Bone marrow (tissue), 2 donors: ENCODE measurements at regions not wholly inside any gene's neighbourhood (a gene's known extent, or its start where the extent isn't known, plus 50 kb on each side); places are given as distances from the start of the nearest gene placed in this dataset.
"Not testable (repeated sequence)": the region's sequence is repeated elsewhere in the genome, so short reads cannot be mapped to it uniquely, and the experiment has no call there.

ENCODE experiments used
- DNase-seq, 2 donors: peaks; one replicate each; lab custom pipeline; 2025; lab: John Stamatoyannopoulos, UW

DNA sequence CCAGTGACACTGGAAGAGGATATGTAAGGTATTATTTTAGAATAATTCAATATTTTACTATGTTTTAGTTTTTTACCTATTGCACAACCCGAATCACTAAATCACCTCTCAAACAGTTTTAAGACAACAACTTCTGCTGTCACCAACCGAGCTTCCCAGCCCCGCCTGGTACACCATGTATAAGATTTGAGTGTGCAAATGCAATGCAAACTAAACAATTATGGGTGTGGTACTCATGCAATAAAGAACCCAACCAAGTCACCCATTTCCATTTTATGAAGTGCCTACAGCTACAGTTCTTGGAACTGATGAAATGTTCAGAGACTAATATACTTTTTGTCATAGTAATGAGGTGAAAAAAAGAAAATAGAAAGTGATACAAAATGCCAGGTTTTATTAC lies 256.2 kb downstream of the TAFA4 start:
- no peak for DNase-seq

DNA sequence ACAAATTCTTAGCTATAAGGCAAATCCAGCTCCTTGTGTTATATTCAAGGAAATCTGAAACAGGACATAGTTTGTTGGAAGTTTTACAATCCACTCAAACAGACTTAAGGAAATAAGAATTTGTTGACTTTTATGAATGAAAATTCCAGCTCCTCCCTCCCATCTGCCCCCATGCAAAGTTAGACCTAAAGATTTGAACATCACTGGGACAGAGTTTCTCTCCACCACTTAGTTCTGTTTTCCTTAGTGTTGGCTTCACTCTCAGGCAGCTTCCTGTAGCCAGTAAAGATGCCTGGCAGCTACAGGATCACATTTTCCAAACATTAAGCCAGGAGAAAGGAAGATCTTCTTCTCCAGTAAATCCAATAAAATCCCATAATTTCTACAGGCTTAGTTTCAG lies 265.0 kb downstream of the TAFA4 start:
- no peak for DNase-seq

GRCh38 chr3:68666429-68667136 lies 265.8 kb downstream of the TAFA4 start:
- no peak for DNase-seq

DNA sequence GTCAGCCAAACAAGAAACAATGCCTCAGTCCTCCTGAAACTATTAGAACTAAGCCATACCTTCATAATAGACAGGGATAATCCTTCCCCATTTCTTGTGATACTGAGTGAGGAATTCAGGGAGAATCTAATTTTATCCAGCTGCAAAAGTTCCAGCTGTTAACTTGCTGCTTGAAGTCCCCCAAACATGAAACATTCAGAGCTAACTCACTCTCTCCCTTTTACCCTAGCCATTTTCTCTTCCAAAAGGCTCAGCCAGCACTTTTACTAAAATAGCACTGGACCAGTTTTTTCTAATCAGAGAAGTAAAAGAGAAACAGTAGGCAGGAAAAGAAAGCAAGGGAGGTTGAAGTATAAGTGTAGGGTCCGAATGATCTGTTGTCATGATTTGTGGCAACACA lies 268.1 kb downstream of the TAFA4 start:
- no peak for DNase-seq

DNA sequence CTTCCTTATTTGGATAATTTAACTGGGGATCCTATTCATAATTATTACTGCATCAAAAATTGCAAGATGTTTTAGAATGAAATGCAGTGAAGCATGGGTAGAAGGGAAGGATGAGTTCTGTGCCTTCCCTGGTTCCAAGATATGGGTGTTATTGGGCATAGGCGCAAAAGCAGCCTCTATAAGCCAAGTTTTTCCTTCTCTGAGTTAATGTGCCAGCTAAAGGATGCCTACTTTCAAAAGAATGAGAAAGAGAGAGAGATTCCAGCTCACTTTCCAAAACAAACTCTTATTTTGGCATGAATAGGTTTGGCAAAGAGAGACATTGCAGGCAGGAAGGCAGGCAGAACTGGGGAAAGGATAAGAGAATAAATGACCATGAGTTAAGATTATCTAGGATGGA lies 270.2 kb downstream of the TAFA4 start:
- no peak for DNase-seq

DNA sequence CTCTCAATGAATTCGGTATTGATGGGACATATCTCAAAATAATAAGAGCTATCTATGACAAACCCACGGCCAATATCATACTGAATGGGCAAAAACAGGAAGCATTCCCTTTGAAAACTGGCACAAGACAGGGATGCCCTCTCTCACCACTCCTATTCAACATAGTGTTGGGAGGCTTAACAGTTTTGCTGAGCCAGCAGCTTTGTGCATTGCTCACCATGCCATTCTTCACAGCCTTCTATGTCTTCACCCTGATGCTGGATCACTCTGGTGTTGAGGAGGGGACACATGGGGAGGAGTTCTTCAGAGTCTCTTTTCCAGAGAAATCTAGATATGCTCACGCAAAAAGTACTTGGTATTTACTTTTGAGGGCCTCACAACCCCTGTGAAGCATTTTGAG lies 281.7 kb downstream of the TAFA4 start:
- DNase-seq, result not testable (repeated sequence)

- DNase-seq, result no peak
These were observed 283.9 kb downstream of the TAFA4 start for GRCh38 chr3:68648494-68648893.

GRCh38 chr3:68631850-68632545 lies 300.3 kb downstream of the TAFA4 start:
- no peak for DNase-seq

DNA sequence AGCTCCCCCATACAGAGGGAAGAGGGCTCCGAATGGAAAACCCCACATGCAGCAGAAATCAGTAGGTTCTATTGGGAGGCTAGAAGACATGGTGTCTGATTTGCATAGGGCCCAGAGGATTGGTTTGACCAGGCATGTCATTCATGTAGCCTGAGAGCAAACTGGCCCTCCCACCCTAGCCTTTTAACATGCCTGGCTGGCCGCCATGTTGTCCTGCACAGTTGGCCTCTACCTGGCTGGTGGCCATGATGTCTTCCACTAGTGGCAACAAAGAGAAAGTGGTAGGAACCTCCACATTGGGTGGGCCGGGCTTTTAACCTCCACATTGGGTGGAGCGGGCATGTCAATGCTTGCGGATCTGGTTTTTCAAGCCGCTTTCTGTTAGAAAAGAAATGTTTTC lies 312.1 kb downstream of the TAFA4 start:
- no peak for DNase-seq

GRCh38 chr3:68614087-68614486 lies 318.3 kb downstream of the TAFA4 start:
- no peak for DNase-seq

GRCh38 chr3:68571321-68571720 lies 361.0 kb downstream of the TAFA4 start:
- no peak for DNase-seq

GRCh38 chr3:68560728-68561127 lies 371.6 kb downstream of the TAFA4 start:
- no peak for DNase-seq

DNA sequence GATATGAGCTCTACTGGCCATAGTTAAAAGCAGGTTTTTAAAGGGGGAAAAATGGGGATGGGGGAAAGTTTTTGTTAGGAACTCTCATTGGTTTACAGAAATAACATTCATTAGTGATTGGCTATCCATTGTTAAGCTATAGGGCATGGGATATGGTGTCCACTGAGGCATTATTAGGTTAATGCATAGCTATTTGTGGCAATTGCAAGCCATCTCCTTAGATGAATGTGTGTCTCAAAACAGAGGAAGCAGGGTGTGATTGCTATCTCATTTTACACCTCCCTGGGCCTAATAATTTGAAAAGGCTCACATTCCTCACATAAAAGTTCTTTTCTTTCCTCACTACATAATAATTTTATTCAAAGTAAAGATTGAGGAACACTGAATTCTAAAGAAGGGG lies 396.6 kb downstream of the TAFA4 start:
- DNase-seq, result no peak

GRCh38 chr3:68523330-68523729 lies 409.0 kb downstream of the TAFA4 start:
- no peak for DNase-seq

DNA sequence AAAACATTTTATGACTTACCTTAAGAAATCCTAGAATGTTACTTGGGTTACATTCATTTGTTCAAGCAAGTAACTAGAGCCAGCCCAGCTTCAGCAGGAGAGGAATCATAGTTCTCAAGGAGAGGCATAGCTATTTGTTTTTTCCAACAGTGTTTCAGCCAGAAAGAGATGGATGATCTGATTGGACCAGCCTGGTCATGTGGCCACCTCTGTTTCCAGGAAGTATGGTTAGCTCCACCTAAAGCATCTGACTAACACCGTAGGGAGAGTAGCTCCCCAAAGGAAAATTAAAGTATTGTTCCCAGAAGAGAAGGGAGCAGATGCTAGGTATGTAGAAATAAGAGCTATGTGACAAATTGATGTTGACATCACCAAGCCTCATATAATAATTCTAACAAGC lies 417.1 kb downstream of the TAFA4 start:
- DNase-seq, result no peak

- DNase-seq, result no peak
These were observed 428.1 kb downstream of the TAFA4 start for GRCh38 chr3:68504201-68504600.

DNA sequence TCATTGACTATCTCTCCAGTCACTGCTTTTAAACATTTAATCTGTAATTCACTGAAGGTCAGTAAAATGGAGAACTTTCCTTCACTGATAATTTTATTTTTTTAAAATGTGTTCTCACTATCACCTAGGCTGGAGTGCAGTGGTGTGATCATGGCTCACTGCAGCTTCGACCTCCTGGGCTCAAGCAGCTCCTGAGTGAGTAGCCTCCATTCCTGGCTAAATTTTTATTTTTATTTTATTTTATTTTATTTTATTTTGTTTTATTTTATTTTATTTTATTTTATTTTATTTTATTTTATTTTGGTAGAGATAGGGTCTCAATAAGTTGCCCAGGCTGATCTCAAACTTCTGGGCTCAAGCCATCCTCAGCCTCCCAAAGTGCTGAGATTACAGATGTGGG lies 446.5 kb downstream of the TAFA4 start:
- DNase-seq, result not testable (repeated sequence)

DNA sequence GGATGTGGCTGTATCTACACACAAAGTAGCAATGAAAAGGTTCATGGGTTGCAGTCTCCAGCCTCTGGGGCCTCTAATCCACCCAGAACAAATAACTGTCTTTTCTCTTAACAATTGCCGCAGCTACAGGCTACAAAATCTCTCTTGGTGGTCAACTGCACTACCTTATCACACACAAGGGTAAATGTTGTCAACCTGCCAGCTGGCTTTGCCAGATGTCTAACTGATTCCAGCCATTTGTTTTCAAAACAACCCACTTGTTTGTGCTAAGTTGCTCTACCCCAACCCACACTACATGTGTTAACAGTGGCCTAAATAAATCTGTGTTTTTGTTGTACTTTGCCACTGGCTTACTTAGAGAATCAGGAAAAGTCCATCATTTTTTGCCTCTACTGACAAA lies 447.3 kb downstream of the TAFA4 start:
- DNase-seq, result no peak

DNA sequence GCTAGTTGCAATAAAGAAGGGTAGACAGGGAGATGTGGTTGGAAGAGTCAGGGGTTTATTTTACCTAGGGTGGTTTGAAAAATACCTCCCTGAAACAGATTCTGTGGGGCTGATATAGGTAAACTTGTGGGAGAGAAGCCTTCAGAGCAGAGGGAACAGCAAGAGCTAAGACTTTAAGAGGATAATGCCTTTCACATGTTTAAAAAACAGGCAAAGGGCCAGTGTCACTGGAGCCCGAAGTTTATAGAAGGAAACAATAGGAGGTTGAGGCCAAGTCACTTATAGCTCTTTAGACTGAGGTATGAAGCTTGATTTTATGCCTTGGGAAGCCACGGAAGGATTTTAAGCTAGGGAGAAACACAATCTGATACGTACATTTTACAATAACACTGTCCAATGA lies 448.7 kb downstream of the TAFA4 start:
- no peak for DNase-seq

DNA sequence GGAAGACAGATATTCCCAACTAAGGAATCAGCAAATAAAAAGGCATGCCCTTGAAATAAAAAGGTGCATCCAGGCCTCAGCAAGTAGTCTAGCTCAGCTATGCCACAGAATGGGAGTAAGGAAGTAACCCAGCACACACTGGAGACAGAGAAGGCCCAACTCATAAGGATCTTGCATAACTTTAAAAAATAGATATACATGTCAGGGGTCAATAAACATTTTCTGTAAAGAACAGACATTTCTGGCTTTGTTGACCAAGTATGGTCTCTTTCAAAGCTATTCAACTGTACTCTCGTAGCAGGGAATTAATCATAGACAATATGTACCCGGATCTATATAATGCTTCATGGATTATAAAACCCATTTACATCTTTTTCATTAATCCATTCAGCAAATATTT lies 449.3 kb downstream of the TAFA4 start:
- DNase-seq, result no peak

DNA sequence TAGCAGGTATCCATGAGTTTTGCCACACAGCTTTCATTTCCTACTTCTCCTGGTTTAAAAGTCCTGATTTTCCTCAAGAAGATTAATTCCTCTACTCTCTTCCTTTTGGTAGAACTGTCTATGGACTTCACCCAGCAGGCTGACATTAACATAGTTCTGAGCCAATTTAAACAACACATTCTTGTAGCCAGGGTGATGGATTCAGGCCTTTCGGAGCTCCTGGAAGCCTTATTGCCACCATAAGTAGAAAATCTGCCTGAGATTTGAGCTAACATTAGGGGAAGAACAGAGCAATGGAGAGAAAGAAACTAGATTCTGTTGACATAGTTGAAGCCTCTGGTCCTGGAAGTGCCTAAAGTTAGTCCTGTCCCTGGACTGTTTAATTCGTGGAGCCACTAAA lies 449.8 kb downstream of the TAFA4 start:
- no peak for DNase-seq

- DNase-seq, result no peak
These were observed 452.6 kb downstream of the TAFA4 start for GRCh38 chr3:68479779-68480178.

DNA sequence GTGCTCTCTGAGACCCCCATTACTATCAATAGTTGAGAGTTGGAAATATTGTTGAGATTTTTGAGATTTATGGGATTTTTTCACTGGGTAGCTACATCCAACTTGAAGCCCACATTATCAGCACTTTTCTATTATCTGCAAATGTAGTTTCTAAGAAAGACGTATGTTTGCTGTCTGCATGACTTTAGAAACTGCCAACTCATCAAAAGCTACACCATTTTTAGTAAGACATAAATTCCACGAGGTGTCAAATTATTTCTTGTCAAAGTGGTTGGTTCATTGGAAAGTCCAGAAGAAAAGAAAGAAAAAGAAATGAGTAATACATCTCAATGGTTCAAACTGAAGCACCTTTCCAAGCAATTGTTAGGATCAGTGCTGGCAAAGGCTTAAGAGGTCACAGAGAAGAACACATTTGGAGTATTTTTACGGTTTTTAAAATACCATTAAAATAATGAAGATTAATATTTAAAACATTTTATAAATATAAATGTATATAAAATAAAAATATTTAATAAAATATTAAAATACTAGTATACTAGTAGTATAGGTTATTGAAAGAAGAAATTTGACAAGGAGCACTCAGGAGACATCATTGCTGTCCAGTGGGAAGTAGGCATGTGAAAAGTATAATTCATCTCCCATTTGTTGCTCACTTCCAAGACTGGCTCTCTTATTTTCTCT lies 463.5 kb downstream of the TAFA4 start:
- DNase-seq, result no peak
